ENCODE measurements at regions not wholly inside any gene's neighbourhood (a gene's known extent, or its start where the extent isn't known, plus 50 kb on each side); places are given as distances from the start of the nearest gene placed in this dataset.

GRCh38 chr3:74906181-74906580, 291.7 kb upstream of the CNTN3 start:
- Histone ChIP-seq H3K9me1 (replicated peaks; ENCODE audit: control insufficient read depth, extremely low read depth, insufficient read depth, low read length) (no peaks in the 10 kb centered on the region), H3K27ac (ENCODE audit: insufficient read depth, low read depth, low read length) (no peak overlapping the region), H3K4me1 (ENCODE audit: control insufficient read depth, extremely low read depth, insufficient read depth, low read length) (no peaks in the 10 kb centered on the region), H3K36me3 (ENCODE audit: control insufficient read depth in 2 of 2, extremely low read depth in 1 of 2, insufficient read depth in 2 of 2, low read length in 2 of 2) (no peaks in the 10 kb centered on the region), H3K4me2 (ENCODE audit: insufficient read depth, low read length) (no peak overlapping the region), H3K9ac (replicated peaks; ENCODE audit: extremely low read depth, insufficient read depth, low read length) (no peak overlapping the region), H3K4me3 (replicated peaks in 1 of 3; ENCODE audit: insufficient read depth in 1 of 3, low read depth in 1 of 3, low read length in 3 of 3) (no peak overlapping the region), H2AFZ (ENCODE audit: low read depth, low read length) (no peak overlapping the region), H3K27me3 (ENCODE audit: control insufficient read depth in 2 of 2, insufficient read depth in 2 of 2, low read length in 2 of 2) (no peaks in the 10 kb centered on the region), H3K9me3 (replicated peaks; ENCODE audit: control insufficient read depth, insufficient read depth, low read length) (peaks cover 3% of the 10 kb centered on the region), H3K79me2 (ENCODE audit: control insufficient read depth, insufficient read depth, low read length) (no peaks in the 10 kb centered on the region), H4K20me1 (replicated peaks; ENCODE audit: control insufficient read depth, extremely low read depth, insufficient read depth, low read length) (no peaks in the 10 kb centered on the region)
- dilution Hi-C loops (cut with MboI; ENCODE audit: extremely low pct_ligation_motif_present, low sequenced_read_pairs) (no loop called here), intact Hi-C loops (cut with micrococcal nuclease) (no loop called here)
- DNase-seq (ENCODE audit: low read depth, low spot score) (no peak), FAIRE-seq (no peak)
- no TSS peak for BruUV-seq (replicated peaks)
- CTCF ChIA-PET, result no interaction called here
- POLR2A ChIA-PET, result no interaction called here
- TF ChIP-seq JUN (IDR thresholded peaks at IDR 0.05; ENCODE audit: borderline replicate concordance, insufficient read depth, insufficient read length, low read depth), result no peak
- no peak for TF ChIP-seq MAX (IDR thresholded peaks at IDR 0.05; ENCODE audit: insufficient read depth, insufficient read length)
- TF ChIP-seq GATA2 (IDR thresholded peaks at IDR 0.05; ENCODE audit: insufficient read depth, insufficient read length, low read depth, low read length), result no peak
- no peak for TF ChIP-seq FOS (IDR thresholded peaks at IDR 0.05; ENCODE audit: borderline replicate concordance, insufficient read depth, low read length)
- no peak for TF ChIP-seq MYC (IDR thresholded peaks at IDR 0.05; ENCODE audit: low read depth, low read length)
- no peak for TF ChIP-seq POLR2AphosphoS5 (IDR thresholded peaks at IDR 0.05; ENCODE audit: insufficient read depth, low read depth, low read length)
- no peak for TF ChIP-seq CTCF (IDR thresholded peaks at IDR 0.05; ENCODE audit: extremely low read depth in 1 of 2, insufficient read depth in 1 of 2, low read depth in 1 of 2, low read length in 2 of 2)
- TF ChIP-seq EZH2 (IDR thresholded peaks at IDR 0.05; ENCODE audit: borderline replicate concordance, low read depth, low read length, severe bottlenecking), result no peak
